ENCODE measurements at regions not wholly inside any gene's neighbourhood (a gene's known extent, or its start where the extent isn't known, plus 50 kb on each side); places are given as distances from the start of the nearest gene placed in this dataset.

DNA sequence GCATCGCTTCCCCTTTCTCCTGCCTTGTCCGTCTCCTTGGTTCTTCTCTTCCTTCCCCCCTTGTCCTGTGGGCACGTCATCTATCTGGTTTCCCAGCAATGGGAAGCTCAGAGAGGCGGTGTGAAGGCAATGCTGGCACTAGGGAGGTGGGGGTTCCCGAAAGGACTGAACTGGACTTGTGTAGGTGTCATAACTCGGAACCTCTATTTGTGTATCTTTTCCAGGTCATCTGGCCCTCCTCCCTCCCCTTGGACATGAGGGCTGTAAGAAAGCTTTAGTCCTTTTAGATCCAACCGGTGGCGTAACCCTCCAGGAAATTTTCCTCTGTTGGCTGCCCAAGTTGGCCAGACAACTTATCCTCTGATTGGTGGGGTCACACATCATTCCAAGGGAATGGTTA lies 231.5 kb upstream of the TLE3 start:
- H3K27me3 Mint-ChIP-seq (ENCODE audit: low read depth), result peaks cover 58% of the 10 kb centered on the region

DNA sequence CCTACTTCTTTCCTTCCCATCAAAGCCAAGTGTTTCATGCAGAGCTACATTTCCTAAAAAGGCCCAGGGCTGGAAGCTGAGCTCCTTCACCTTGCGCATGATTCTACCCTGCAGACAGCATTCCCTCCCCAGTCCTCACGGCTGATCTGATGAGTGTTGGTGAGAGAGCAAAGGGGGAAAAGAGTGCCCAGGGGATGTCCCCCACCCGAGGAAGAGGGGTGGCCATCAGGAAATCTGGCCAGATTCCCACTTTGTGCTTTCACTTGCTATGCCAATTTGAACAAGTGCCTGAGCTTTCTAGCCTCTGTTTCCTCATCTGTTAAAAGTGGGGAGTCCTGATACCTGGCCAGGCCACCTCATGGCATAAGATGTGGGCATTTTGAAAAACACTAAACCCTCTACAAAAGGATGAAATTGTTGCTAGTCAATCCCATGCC lies 231.0 kb upstream of the TLE3 start:
- H3K4me1 Mint-ChIP-seq (ENCODE audit: low read depth), result peaks cover 4% of the 10 kb centered on the region
- H3K27ac Mint-ChIP-seq, result no peak overlapping the region
- H3K27me3 Mint-ChIP-seq (ENCODE audit: low read depth), result peaks cover 58% of the 10 kb centered on the region
- H3K4me3 Mint-ChIP-seq, result no peak overlapping the region
- H3K9me3 Mint-ChIP-seq, result peaks cover 1% of the 10 kb centered on the region
- H3K36me3 Mint-ChIP-seq (ENCODE audit: low read depth), result no peaks in the 10 kb centered on the region

More for the DNA sequence above, 231.5 kb upstream of the TLE3 start:
- H3K4me3 Mint-ChIP-seq, result no peak overlapping the region
- peaks cover 6% of the 10 kb centered on the region for H3K9me3 Mint-ChIP-seq
- H3K36me3 Mint-ChIP-seq (ENCODE audit: low read depth), result no peaks in the 10 kb centered on the region
- H3K27ac Mint-ChIP-seq, result no peak overlapping the region
- peaks cover 4% of the 10 kb centered on the region for H3K4me1 Mint-ChIP-seq (ENCODE audit: low read depth)

DNA sequence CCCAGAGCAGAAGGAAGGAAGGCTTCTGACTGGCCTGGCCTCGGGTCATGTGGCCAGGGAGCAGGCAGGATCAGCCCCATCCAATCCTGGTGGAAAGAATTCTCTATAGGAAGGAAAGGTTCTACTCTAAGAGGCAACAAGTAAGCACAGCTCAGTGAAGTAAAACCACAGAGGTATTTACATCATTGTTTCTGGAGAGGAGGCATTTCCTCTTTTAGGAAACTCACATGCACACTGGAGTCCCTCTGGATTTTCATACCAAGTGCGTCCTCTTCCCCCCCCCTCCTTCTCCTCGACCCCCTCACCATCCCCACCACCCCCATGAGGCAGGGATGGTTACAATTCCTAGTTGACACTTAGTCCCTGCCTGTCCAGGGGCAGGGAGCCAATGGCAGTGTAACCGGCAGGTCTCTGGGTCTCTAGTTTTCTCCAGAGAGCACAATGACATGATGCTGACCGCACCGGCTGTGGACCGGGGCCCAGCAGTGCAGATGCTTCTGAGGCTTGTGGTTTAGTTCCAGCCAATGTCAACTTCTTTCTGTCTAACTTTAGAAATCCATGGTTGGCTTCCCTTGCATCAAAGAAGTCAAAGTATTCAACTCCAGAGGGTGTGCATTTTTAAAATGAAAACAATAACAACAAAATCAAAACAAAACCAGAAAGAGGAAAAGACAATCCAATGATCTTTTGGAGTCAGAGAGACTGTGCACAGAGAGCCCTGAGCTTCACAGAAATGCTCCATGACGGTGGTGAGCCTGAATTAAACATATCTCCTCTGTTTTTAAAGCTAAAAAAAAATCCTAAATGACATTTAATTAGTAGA lies 230.3 kb upstream of the TLE3 start:
- Mint-ChIP-seq H3K4me3 (no peak overlapping the region), H3K36me3 (ENCODE audit: low read depth) (no peaks in the 10 kb centered on the region), H3K27me3 (ENCODE audit: low read depth) (peaks cover 58% of the 10 kb centered on the region), H3K9me3 (no peaks in the 10 kb centered on the region), H3K27ac (no peak overlapping the region), H3K4me1 (ENCODE audit: low read depth) (peaks cover 4% of the 10 kb centered on the region)

DNA sequence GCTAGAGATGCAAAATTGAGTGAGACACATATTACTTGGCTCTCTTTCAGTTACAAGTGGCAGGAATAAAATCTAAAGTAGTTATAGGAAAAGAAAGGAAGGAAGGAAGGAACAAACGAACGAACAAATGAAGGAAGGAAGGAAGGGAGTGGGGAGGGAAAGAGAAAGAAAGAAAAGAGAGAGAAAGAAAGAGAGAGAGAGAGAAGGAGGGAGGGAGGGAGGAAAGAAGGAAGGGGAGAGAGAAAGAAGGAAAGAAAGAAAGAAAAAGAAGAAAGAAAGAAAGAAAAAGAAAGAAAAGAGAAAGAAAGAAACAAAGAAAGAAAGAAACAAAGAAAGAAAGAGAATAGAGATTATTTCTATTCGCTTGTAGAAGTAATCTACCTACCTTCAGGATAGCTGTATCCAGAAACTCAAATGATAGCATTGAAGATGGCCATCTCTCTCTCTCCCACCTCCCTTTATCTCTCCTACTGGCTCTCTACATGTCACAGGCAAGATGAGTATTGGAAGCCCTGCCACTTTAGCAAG lies 229.7 kb upstream of the TLE3 start:
- H3K27me3 Mint-ChIP-seq (ENCODE audit: low read depth), result peaks cover 62% of the 10 kb centered on the region
- H3K4me3 Mint-ChIP-seq, result no peak overlapping the region
- no peaks in the 10 kb centered on the region for H3K9me3 Mint-ChIP-seq
- H3K4me1 Mint-ChIP-seq (ENCODE audit: low read depth), result peaks cover 4% of the 10 kb centered on the region
- no peak overlapping the region for H3K27ac Mint-ChIP-seq
- H3K36me3 Mint-ChIP-seq (ENCODE audit: low read depth), result no peaks in the 10 kb centered on the region

DNA sequence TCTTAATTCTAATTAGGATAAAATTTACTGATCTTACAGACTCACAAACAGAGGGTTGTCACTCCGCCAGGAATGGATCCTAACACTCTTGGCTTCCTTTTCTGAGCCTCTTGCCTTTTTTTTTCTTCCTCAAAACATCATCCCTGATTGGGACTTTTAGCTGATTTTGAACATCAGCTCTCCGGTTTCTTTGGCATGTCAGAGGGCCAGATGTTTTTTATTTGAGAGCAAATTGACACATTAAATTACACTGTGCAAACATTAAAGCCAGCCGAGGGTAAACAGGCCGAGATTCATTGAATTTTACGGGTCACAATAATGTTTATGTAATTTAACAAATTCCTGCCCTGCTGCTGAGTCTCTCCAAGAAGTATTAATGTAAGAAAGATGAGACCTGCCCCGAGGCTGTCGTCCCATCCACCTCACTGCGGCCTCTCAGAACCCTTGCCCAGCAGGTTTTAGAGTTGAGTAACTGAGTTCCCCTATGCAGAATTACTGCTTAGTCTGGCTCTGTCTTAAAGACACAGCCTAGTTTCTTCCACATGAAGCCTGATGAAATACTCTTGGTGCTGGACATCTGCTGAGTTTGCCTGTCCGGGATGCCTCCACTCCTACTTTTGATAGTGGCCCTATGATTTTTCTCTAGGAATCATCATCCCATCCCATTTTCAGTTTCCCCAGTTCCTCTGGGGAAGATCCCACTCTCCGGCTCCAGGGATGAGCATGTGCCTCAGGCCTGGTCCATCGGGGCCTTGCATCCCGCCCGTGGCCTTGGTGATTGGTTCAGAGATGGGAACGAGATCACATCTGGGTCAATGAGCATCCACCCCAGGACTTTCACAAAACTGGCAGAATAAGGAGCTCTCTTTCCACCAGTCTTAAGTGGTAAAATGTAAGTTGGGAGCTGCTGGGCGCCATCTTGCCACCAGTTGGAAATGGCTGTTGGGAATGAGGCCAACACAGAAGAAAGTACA lies 226.6 kb upstream of the TLE3 start:
- Mint-ChIP-seq H3K4me3 (no peak overlapping the region), H3K9me3 (no peaks in the 10 kb centered on the region), H3K27me3 (ENCODE audit: low read depth) (peaks cover 55% of the 10 kb centered on the region), H3K36me3 (ENCODE audit: low read depth) (no peaks in the 10 kb centered on the region), H3K4me1 (ENCODE audit: low read depth) (peaks cover 5% of the 10 kb centered on the region), H3K27ac (no peak overlapping the region)

DNA sequence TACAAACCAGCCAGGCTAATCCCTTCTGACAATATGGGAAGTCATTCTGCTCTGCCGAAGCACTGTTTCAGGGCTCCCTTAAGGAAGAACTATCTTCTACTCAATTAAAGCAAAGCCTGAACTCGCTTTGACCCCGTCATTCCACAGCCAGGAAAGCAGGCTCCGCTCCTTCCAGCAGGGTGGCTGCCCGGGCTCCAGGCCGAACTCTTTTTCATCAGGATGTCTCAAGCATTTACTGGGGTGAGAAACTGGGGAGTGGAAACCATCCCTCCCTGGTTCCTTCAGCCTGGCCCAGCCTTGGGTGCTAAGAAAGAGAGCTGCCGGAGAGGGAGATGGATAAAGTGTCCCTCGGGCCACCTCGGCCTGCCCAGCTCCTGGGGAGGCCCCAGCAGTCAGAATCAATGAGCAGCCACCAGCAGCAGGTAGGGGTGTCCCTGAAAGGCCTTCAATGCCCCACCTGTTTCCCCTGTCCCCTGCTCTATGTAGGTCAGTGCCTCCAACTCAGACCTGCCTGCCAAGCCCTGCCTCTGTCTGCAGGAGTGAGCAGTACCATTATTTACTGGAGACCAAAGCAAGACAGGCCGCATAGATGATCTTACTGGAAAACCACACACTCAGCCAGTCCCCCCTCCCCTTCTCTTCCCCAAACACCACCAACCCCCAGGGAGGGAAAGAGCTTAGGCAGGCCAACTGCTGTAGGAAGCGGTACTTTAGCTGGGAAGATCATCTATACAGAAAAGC lies 225.6 kb upstream of the TLE3 start:
- H3K4me3 Mint-ChIP-seq, result no peak overlapping the region
- no peaks in the 10 kb centered on the region for H3K36me3 Mint-ChIP-seq (ENCODE audit: low read depth)
- no peak overlapping the region for H3K27ac Mint-ChIP-seq
- peaks cover 6% of the 10 kb centered on the region for H3K4me1 Mint-ChIP-seq (ENCODE audit: low read depth)
- no peaks in the 10 kb centered on the region for H3K9me3 Mint-ChIP-seq
- H3K27me3 Mint-ChIP-seq (ENCODE audit: low read depth), result peaks cover 50% of the 10 kb centered on the region

DNA sequence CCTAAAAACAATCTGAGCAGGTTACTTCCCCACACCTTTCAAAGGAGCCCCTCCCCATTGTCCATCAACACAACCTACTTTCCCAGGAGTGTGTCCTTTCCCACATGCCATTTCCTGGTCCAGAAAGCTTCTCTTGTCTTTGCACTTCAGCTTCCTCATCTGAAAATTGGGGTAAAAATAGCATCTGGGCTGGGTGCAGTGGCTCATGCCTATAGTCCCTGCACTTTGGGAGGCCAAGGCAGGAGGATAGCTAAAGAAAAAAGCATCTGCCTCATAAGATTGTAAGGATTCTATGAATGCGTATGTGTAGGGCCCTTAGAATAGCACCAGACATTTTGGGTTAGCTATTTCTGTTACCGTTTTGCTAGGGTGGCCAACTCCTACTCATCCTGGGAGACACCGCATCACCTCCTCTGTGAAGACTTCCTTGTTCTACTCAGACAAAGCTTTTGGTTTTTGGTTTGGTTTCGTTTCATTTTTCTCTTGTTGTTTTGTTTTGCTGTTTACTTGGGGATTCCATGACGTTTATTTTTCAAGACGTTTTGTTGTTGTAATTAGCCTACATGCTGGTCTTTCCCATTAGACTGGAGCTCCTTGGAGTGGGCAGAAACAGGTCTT lies 224.4 kb upstream of the TLE3 start:
- H3K4me1 Mint-ChIP-seq (ENCODE audit: low read depth), result peaks cover 4% of the 10 kb centered on the region
- H3K27me3 Mint-ChIP-seq (ENCODE audit: low read depth), result peaks cover 42% of the 10 kb centered on the region
- H3K9me3 Mint-ChIP-seq, result no peaks in the 10 kb centered on the region
- no peak overlapping the region for H3K4me3 Mint-ChIP-seq
- no peaks in the 10 kb centered on the region for H3K36me3 Mint-ChIP-seq (ENCODE audit: low read depth)
- H3K27ac Mint-ChIP-seq, result no peak overlapping the region

DNA sequence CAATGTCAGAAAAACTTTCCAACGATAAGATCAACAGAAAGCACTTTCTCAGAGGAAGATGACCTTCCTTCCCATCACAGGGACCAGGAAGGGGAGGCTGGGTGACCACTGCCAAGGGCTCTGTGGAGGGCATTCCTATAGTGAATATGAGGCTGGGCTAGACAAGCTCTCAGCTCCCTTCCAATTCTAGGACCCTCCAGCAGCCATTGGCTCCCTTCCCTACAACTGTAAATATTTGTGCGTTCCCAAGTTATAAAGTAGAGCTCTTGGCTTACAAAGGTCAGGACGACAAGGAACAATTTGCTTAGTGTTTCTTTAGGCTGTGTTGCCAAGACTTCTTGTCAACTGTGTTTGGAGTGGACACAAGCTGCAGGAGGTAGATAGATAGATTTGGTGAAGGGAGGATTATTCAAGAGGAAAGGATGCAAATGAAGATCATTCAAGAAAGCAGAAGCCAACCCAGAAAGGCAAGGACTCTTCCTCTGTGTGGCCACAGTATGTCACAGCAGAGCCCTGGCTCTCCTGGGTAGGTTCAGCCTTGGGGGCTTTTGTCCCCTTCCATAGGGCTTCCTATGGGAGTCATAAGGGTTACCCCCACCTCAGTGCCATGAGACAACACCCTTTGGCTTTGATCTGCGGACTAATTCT lies 223.6 kb upstream of the TLE3 start:
- H3K4me1 Mint-ChIP-seq (ENCODE audit: low read depth), result peaks cover 4% of the 10 kb centered on the region

DNA sequence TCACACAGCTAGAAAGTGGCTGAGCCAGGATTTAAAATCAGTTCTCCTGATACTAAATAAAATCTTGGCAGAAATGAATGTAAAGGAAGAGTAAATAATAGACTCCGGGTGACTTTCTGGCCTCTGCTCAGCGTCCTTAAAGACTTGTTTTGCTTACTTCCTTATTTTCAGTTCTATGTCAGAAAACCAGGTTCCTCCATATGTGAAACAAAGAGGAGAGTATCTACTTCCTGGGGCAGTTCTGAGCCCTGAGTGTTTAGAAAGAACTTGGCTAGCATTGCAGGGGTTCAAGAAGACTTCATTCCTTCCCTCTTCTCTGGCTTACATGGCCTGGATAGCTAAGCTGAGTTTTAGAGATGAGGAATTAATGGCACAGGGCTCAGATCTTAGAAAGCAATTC lies 222.8 kb upstream of the TLE3 start:
- Mint-ChIP-seq H3K4me1 (ENCODE audit: low read depth) (peaks cover 4% of the 10 kb centered on the region), H3K27ac (no peak overlapping the region)

More for the DNA sequence above, 223.6 kb upstream of the TLE3 start:
- Mint-ChIP-seq H3K27ac (no peak overlapping the region), H3K4me3 (no peak overlapping the region), H3K9me3 (no peaks in the 10 kb centered on the region), H3K36me3 (ENCODE audit: low read depth) (no peaks in the 10 kb centered on the region), H3K27me3 (ENCODE audit: low read depth) (peaks cover 39% of the 10 kb centered on the region)

DNA sequence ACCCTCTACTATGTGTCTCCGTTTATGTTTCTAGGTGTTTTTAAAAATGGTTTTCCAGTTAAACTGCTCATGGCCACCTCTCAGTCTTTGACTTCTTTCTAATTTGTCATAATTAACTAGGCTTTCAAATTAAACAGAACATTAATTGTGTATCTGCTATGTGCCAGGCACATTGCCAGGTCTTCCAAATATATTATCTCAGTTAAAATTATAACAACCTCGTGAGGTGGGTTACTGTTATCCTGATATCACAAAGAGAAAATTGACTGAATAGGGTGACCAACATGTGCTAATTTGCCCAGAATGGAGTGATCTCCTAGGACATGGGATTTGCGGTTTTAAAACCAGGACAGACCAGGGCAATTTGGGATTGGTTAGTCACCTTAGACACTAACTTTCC lies 222.4 kb upstream of the TLE3 start:
- H3K27ac Mint-ChIP-seq, result no peak overlapping the region
- H3K4me3 Mint-ChIP-seq, result no peak overlapping the region
- H3K27me3 Mint-ChIP-seq (ENCODE audit: low read depth), result peaks cover 35% of the 10 kb centered on the region

More for the DNA sequence above, 222.8 kb upstream of the TLE3 start:
- Mint-ChIP-seq H3K36me3 (ENCODE audit: low read depth) (no peaks in the 10 kb centered on the region), H3K27me3 (ENCODE audit: low read depth) (peaks cover 35% of the 10 kb centered on the region), H3K4me3 (no peak overlapping the region), H3K9me3 (no peaks in the 10 kb centered on the region)

DNA sequence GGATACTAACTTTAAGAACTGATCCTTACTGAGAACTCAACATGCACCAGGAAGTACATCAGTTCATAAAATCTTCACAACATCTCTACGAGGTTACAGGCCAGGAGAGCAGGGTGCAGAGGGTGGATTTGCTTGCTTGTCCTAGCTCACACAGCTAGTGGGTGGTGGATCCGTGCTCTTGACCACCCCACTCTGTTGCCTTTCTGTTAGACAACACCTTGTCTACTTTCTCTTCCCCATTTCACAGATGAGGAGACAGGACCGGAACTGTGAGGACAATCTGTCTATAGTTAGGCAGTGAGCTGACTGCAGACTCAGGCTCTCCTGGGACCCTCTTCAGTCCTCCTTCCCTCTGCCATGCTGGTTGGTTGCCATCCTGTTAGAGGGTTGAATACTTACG lies 221.7 kb upstream of the TLE3 start:
- Mint-ChIP-seq H3K4me3 (no peak overlapping the region), H3K4me1 (ENCODE audit: low read depth) (peaks cover 4% of the 10 kb centered on the region)

More for the DNA sequence above, 222.4 kb upstream of the TLE3 start:
- no peaks in the 10 kb centered on the region for H3K9me3 Mint-ChIP-seq
- no peaks in the 10 kb centered on the region for H3K36me3 Mint-ChIP-seq (ENCODE audit: low read depth)
- peaks cover 4% of the 10 kb centered on the region for H3K4me1 Mint-ChIP-seq (ENCODE audit: low read depth)

DNA sequence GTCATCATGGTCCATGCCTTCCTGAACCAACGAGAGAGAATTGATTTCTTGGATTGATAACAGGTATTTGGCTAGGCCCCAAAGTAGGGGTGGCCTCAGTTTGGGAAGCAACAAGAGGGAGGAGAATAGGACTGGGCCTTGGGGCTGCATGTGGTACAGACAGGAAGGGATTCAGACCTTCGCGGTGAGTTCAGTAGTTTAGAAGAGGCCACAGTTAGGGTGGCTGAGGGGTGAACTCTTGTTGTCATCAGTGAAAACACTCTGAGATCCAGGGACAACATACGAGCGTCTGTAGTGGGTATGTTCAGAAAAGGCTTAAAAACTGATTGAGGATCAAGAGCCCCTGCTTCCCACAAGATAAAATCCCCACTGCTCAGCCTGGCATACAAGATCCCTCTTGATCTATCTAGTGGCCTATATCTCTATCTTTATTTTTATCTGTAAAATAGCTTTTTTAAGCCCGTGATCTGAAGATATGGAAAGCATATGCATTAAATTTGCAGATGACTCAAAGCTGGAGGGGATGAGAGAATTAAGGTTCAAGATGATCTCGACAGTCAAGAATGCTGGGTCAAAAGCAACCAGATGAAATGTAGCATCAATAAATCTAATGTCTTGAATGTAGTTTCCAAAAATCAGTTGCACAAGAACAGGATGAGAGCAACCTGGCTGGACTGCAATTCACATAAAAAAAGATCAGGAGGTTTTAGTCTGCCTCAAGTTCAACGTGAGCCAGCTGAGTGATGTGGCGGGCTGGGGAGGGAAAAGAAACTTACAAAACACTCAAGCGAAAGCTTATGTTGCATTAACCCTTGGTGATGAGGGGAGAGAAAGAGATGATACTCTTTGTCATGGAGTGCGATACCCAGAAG lies 221.1 kb upstream of the TLE3 start:
- Mint-ChIP-seq H3K4me1 (ENCODE audit: low read depth) (peaks cover 4% of the 10 kb centered on the region), H3K36me3 (ENCODE audit: low read depth) (no peaks in the 10 kb centered on the region), H3K9me3 (no peaks in the 10 kb centered on the region), H3K4me3 (no peak overlapping the region), H3K27ac (no peak overlapping the region), H3K27me3 (ENCODE audit: low read depth) (peaks cover 34% of the 10 kb centered on the region)

More for the DNA sequence above, 221.7 kb upstream of the TLE3 start:
- Mint-ChIP-seq H3K27ac (no peak overlapping the region), H3K36me3 (ENCODE audit: low read depth) (no peaks in the 10 kb centered on the region), H3K9me3 (no peaks in the 10 kb centered on the region), H3K27me3 (ENCODE audit: low read depth) (peaks cover 35% of the 10 kb centered on the region)
